Ovary (tissue), 7 donors: ENCODE measurements at regions not wholly inside any gene's neighbourhood (a gene's known extent, or its start where the extent isn't known, plus 50 kb on each side); places are given as distances from the start of the nearest gene placed in this dataset.
"Not testable (repeated sequence)": the region's sequence is repeated elsewhere in the genome, so short reads cannot be mapped to it uniquely, and the experiment has no call there.

Experiments used
- DNase-seq, 5 donors: peaks; one replicate each; pipeline ENCODE4 v3.0.0-alpha.2; 2019 to 2020
- H3K27ac ChIP-seq, 2 donors: fragments of 200-600 bp; one replicate each; pipeline versions ENCODE4 v1.5.1 to v1.8.0; 2019 to 2022
- H3K27me3 ChIP-seq: fragments of 200-600 bp; one replicate; pipeline ENCODE4 v1.8.0; 2022
- H3K36me3 ChIP-seq: fragments of 200-600 bp; sonication (generic); one replicate; pipeline ENCODE4 v1.5.1; 2019
- H3K4me1 ChIP-seq: one replicate; pipeline ENCODE4 v1.8.1; 2013; ENCODE audit warnings: mild to moderate bottlenecking, moderate library complexity; ENCODE audit not compliant: insufficient read depth
- H3K4me3 ChIP-seq: fragments of 200-600 bp; sonication (generic); one replicate; pipeline ENCODE4 v1.5.1; 2017
- H3K9me3 ChIP-seq, 2 donors: fragments of 200-600 bp in 1 of 2; sonication (generic) in 1 of 2; one replicate each; pipeline versions ENCODE4 v1.5.1 to v1.8.1; 2013 to 2019; ENCODE audit warnings: mild to moderate bottlenecking in 1 of 2, moderate library complexity in 1 of 2
- EP300 ChIP-seq: sonication (generic); formaldehyde crosslinking; IDR thresholded peaks from one replicate; pipeline ENCODE4 v1.6.1; 2017; ENCODE audit warnings: antibody characterized with exemption
- POLR2A ChIP-seq: fragments of 450-650 bp; IDR thresholded peaks from one replicate; pipeline ENCODE4 v1.6.1; 2017; ENCODE audit warnings: antibody characterized with exemption, mild to moderate bottlenecking, moderate library complexity
- WGBS, 3 donors: extraction: QIAGEN DNeasy Blood & Tissue Kit in 1 of 3; methylation state at CpG; one replicate each; pipeline versions ENCODE4 v1.1.5 to v1.1.7; 2013 to 2017; 5-methylcytosine and 5-hydroxymethylcytosine counted together
- intact Hi-C, 4 donors: fragments of 100-400 bp; cut with DNase I; formaldehyde crosslinking; loops; one replicate each; pipeline versions ENCODE4 v1.11.0 to v1.15.1; 2022 to 2023
- TF ChIP-seq, protein P1 (sequence below), 3 donors: fragments of 450-650 bp in 2 of 3; fragments of 200-600 bp in 1 of 3; IDR thresholded peaks; one replicate each; pipeline versions ENCODE4 v1.5.1 to v1.8.0; 2016 to 2022; ENCODE audit warnings: antibody characterized with exemption in 3 of 3, mild to moderate bottlenecking in 1 of 3
- donor health status: DM: no; HTN: no; CAD: no; lungs with moderate emphysema.
- donor health status: DM: no; HTN: no; CAD: no.
- donor health status: Bipolar disorder and iron deficiency.
- donor health status: DM: no; HTN: no; CAD: no.
- donor health status: DM: yes; HTN: yes; CAD: no.

GRCh38 chr14:57046175-57046574 is 222.5 kb downstream of the EXOC5 start:
- WGBS, 3 donors: 40 to 52% (median 48%) methylated on average over 4 of the region's 4 CpGs
- Histone ChIP-seq H3K4me3 (no peak overlapping the region), H3K27ac (no peak overlapping the region), H3K9me3 (no peaks in the 10 kb centered on the region), H3K4me1 (peaks cover 1% of the 10 kb centered on the region), H3K27me3 (no peaks in the 10 kb centered on the region), H3K36me3 (no peaks in the 10 kb centered on the region)
- intact Hi-C loops: no loop called here
- DNase-seq: no peak
- TF ChIP-seq POLR2A (no peak), EP300 (no peak)
- TF ChIP-seq, protein P1, sequence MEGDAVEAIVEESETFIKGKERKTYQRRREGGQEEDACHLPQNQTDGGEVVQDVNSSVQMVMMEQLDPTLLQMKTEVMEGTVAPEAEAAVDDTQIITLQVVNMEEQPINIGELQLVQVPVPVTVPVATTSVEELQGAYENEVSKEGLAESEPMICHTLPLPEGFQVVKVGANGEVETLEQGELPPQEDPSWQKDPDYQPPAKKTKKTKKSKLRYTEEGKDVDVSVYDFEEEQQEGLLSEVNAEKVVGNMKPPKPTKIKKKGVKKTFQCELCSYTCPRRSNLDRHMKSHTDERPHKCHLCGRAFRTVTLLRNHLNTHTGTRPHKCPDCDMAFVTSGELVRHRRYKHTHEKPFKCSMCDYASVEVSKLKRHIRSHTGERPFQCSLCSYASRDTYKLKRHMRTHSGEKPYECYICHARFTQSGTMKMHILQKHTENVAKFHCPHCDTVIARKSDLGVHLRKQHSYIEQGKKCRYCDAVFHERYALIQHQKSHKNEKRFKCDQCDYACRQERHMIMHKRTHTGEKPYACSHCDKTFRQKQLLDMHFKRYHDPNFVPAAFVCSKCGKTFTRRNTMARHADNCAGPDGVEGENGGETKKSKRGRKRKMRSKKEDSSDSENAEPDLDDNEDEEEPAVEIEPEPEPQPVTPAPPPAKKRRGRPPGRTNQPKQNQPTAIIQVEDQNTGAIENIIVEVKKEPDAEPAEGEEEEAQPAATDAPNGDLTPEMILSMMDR (IDR thresholded peaks at IDR 0.05): no peak

GRCh38 chr14:57044101-57044973 is 224.4 kb downstream of the EXOC5 start:
- H3K27ac ChIP-seq, H3K27me3 ChIP-seq, H3K36me3 ChIP-seq, H3K4me3 ChIP-seq, DNase-seq, intact Hi-C loops, H3K9me3 ChIP-seq, H3K4me1 ChIP-seq: not testable (repeated sequence)
- 62 to 86% (median 79%) methylated on average over 5 of the region's 5 CpGs for WGBS, 3 donors

DNA sequence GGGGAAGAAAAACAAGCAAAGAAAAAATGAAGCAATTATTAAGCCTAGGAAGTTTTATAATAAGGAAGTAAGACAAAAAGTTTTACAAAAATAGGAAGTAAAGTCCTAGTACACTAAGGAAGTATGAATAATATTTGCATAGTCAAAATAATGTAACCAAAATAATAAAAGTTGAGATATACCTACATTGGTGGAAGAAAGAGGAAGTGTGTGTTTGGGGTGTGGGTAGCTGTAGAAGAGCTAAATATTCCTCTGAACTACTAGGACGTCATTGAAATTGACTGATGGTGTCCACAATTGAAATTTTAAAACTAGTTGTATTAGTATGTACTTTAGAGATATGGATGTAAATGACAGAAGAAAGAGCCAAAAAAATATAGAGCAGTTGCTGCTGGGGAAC is 228.4 kb upstream of the OTX2 start:
- WGBS, 3 donors: 31 to 63% (median 57%) methylated on average over 1 of the region's 1 CpG
- intact Hi-C loops: no loop called here
- Histone ChIP-seq H3K36me3 (no peaks in the 10 kb centered on the region), H3K27ac (no peak overlapping the region), H3K27me3 (no peaks in the 10 kb centered on the region), H3K4me1 (no peaks in the 10 kb centered on the region), H3K9me3 (no peaks in the 10 kb centered on the region), H3K4me3 (no peak overlapping the region)
- no peak for DNase-seq
- TF ChIP-seq EP300: no peak
- TF ChIP-seq POLR2A: no peak
- TF ChIP-seq, protein P1 (IDR thresholded peaks at IDR 0.05): no peak

DNA sequence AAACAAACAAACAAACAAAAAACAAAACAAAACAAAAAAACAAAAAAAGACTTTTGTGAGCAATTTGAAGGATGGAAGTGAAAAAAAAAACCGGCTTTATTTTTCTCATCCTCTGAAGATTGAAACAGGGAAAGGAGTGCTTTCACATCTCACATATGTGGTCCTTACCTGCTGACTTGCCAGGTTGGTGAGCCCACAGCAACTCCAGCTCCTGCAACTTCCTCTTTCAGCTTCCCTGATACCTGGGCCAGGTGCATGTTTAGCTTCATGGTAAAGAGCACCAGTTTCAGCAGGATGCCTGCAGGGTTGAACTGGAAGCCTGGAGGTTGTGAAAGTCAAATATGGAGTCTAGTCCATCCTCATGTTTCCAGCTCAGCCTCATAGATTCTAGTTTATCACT is 221.2 kb upstream of the OTX2 start:
- no peak overlapping the region for H3K4me3 ChIP-seq
- H3K27me3 ChIP-seq: no peaks in the 10 kb centered on the region
- intact Hi-C loops: no loop called here
- H3K27ac ChIP-seq: no peak overlapping the region
- no peak for DNase-seq
- no peaks in the 10 kb centered on the region for H3K36me3 ChIP-seq
- 88 to 97% (median 93%) methylated on average over 1 of the region's 1 CpG for WGBS, 3 donors
- TF ChIP-seq POLR2A (no peak), EP300 (no peak)
- TF ChIP-seq, protein P1 (IDR thresholded peaks at IDR 0.05): no peak
- no peaks in the 10 kb centered on the region for H3K4me1 ChIP-seq
- no peaks in the 10 kb centered on the region for H3K9me3 ChIP-seq

DNA sequence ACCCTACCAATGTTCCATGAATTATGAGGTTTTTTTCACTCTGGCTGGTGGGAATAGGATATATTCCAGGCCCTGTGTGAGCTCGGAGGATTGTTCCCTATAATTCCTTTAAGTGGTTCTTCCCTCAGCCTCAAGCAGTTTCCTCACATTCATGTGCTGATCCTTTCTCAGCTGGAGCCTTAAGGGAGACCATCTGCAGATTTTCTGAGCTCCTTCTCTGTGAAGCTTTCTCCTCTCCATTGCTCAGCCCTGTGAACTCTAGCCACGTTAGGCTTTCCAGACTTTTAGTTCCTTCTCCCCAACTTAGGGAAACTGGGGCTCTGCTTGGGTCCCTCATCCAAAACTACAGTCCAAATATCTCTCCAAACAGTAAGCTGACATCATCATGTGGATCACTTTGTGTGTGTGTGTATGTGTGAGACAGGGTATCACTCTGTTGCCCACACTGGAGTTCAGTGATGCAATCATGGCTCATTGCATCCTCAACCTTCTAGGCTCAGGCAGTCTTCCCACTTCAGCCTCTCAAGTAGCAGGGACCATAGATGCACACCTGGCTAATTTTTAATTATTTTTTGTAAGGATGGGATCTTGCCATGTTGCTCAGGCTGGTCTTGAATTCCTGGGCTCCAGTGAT is 219.5 kb upstream of the OTX2 start:
- DNase-seq: no peak
- H3K27ac ChIP-seq: no peak overlapping the region

More for the DNA sequence above, 219.5 kb upstream of the OTX2 start:
- TF ChIP-seq, protein P1 (IDR thresholded peaks at IDR 0.05): no peak
- TF ChIP-seq EP300 (no peak), POLR2A (no peak)
- Histone ChIP-seq H3K27me3 (no peaks in the 10 kb centered on the region), H3K36me3 (no peaks in the 10 kb centered on the region), H3K9me3 (no peaks in the 10 kb centered on the region), H3K4me3 (no peak overlapping the region), H3K4me1 (no peaks in the 10 kb centered on the region)
- intact Hi-C loops: no loop called here
- 42 to 52% (median 47%) methylated on average over 2 of the region's 2 CpGs for WGBS, 3 donors
